Naive thymus-derived CD4-positive, alpha-beta T cell (primary cell): ENCODE measurements at regions not wholly inside any gene's neighbourhood (a gene's known extent, or its start where the extent isn't known, plus 50 kb on each side); places are given as distances from the start of the nearest gene placed in this dataset.

Experiments used
- ATAC-seq: fragments of 150-1000 bp; cut with Tn5 transposase; 2 replicates; pipeline ENCODE4 v1.10.0; 2021; ENCODE audit warnings: mild to moderate bottlenecking, moderate library complexity
- CTCF ChIA-PET: fragments of 350-600 bp; sonication (Branson Sonifier 250); formaldehyde crosslinking; loops from one replicate; lab custom pipeline; 2021; ENCODE audit warnings: antibody characterized with exemption; lab: Charles Lee
- POLR2A ChIA-PET: fragments of 350-600 bp; sonication (Branson Sonifier 250); formaldehyde crosslinking; loops from one replicate; lab custom pipeline; 2021; ENCODE audit warnings: antibody characterized with exemption, inconsistent platforms; lab: Charles Lee
- DNase-seq, 9 donors: peaks; one replicate each; pipeline versions ENCODE4 v3.0.0 to v3.0.0-alpha.2; 2020 to 2022; ENCODE audit warnings: mixed read lengths in 1 of 9
- H3K27ac ChIP-seq: one replicate; pipeline ENCODE4 v1.7.0; 2013; ENCODE audit warnings: mild to moderate bottlenecking, low read depth, low read length, moderate library complexity
- H3K27me3 ChIP-seq, 2 donors: one replicate each; pipeline ENCODE4 v1.7.0; 2013; ENCODE audit warnings: low read length in 2 of 2, mild to moderate bottlenecking in 2 of 2, moderate library complexity in 2 of 2; ENCODE audit not compliant: control insufficient read depth in 2 of 2, insufficient read depth in 2 of 2
- H3K36me3 ChIP-seq, 3 experiments: 1 replicate in 2 of 3; 2 replicates in 1 of 3; pipeline ENCODE4 v1.7.0; 2013; ENCODE audit warnings: low read length in 3 of 3, mild to moderate bottlenecking in 3 of 3, moderate library complexity in 1 of 3; ENCODE audit not compliant: insufficient read depth in 3 of 3, control insufficient read depth in 2 of 3
- H3K4me1 ChIP-seq, 2 donors: one replicate each; pipeline ENCODE4 v1.7.0; 2013; ENCODE audit warnings: low read length in 2 of 2, mild to moderate bottlenecking in 2 of 2, moderate library complexity in 1 of 2; ENCODE audit not compliant: control insufficient read depth in 2 of 2, insufficient read depth in 2 of 2
- H3K4me3 ChIP-seq: 2 replicates; pipeline ENCODE4 v1.7.0; 2013; ENCODE audit warnings: mild to moderate bottlenecking, low read length
- H3K9me3 ChIP-seq, 3 experiments: 1 replicate in 2 of 3; 2 replicates in 1 of 3; pipeline ENCODE4 v1.7.0; 2013; ENCODE audit warnings: low read length in 3 of 3; ENCODE audit not compliant: control insufficient read depth in 2 of 3
- H3K27ac Mint-ChIP-seq, 9 donors: one replicate each; pipeline ENCODE4 v1.8.0; 2020 to 2022; ENCODE audit warnings: mixed read lengths in 9 of 9, mild to moderate bottlenecking in 8 of 9, moderate library complexity in 5 of 9, inconsistent platforms in 2 of 9
- H3K27me3 Mint-ChIP-seq, 5 donors: one replicate each; pipeline ENCODE4 v1.8.0; 2021 to 2022; ENCODE audit warnings: mixed read lengths in 5 of 5, mild to moderate bottlenecking in 1 of 5
- H3K36me3 Mint-ChIP-seq, 5 donors: one replicate each; pipeline ENCODE4 v1.8.0; 2020 to 2022; ENCODE audit warnings: mixed read lengths in 5 of 5, mild to moderate bottlenecking in 3 of 5, inconsistent platforms in 1 of 5
- H3K4me1 Mint-ChIP-seq, 7 donors: one replicate each; pipeline ENCODE4 v1.8.0; 2020 to 2022; ENCODE audit warnings: mixed read lengths in 7 of 7, mild to moderate bottlenecking in 3 of 7, inconsistent platforms in 1 of 7
- H3K4me3 Mint-ChIP-seq, 10 donors: one replicate each; pipeline ENCODE4 v1.8.0; 2020 to 2022; ENCODE audit warnings: mild to moderate bottlenecking in 10 of 10, mixed read lengths in 10 of 10, moderate library complexity in 6 of 10, inconsistent platforms in 2 of 10
- H3K9me3 Mint-ChIP-seq, 11 donors: one replicate each; pipeline ENCODE4 v1.8.0; 2020 to 2022; ENCODE audit warnings: mixed read lengths in 11 of 11, mild to moderate bottlenecking in 4 of 11, inconsistent platforms in 1 of 11, moderate library complexity in 1 of 11
- intact Hi-C, 2 donors: fragments of 100-400 bp; cut with micrococcal nuclease; formaldehyde crosslinking; loops; one replicate each; pipeline ENCODE4 v1.15.1; 2023

DNA sequence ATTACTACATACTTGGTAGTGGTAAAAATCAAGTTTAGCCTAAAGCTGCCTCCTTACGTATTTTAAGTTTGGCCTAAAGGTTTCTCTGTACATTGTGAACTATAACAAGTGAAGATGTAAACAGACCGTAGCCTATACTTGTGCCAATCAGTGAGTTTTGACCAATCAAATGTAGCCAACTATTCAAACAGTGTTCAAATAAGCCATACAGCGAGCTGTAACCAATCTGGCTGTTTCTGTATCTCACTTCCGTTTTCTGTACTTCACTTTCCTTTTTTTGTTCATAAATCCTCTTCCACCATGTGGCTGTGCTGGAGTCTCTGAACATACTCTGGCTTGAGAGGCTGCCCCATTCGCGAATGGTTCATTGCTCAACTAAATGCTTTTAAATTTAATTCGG, 2504.6 kb downstream of the PCDH9 start:
- CTCF ChIA-PET, result no interaction called here
- H3K27me3 Mint-ChIP-seq, result no peaks in the 10 kb centered on the region
- intact Hi-C loops, result no loop called here
- POLR2A ChIA-PET, result no interaction called here
- Histone ChIP-seq H3K27me3 (no peaks in the 10 kb centered on the region), H3K36me3 (no peaks in the 10 kb centered on the region), H3K4me3 (no peak overlapping the region), H3K4me1 (no peaks in the 10 kb centered on the region), H3K9me3 (no peaks in the 10 kb centered on the region), H3K27ac (no peak overlapping the region)
- no peak overlapping the region for H3K27ac Mint-ChIP-seq
- H3K36me3 Mint-ChIP-seq, result no peaks in the 10 kb centered on the region
- DNase-seq, result no peak
- ATAC-seq, result no peak
- peaks cover 1 to 19% (median 4%) of the 10 kb centered on the region in 11 donors for H3K9me3 Mint-ChIP-seq
- no peak overlapping the region for H3K4me3 Mint-ChIP-seq
- H3K4me1 Mint-ChIP-seq, result no peaks in the 10 kb centered on the region

DNA sequence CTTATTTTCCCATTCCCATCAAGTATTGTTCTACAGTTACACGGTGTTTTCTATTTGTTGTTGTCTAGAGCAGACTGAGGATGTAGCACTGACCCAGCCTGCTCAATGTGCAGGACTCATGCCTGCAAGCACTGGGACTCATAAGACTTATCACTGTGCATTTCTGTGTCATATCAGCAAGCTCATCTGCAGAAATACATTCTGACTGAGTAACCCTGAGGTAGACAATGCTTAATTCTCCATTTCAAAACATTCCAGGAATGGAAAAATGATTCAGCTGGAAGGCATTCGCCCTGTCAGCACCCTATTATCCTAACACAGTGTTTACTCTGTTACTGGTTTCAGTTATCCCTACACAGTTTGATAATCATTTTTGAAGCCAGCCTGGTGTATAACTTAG, 2506.4 kb downstream of the PCDH9 start:
- Mint-ChIP-seq H3K36me3 (no peaks in the 10 kb centered on the region), H3K27me3 (no peaks in the 10 kb centered on the region), H3K9me3 (peaks cover 0 to 16% (median 3%) of the 10 kb centered on the region in 11 donors), H3K27ac (no peak overlapping the region), H3K4me3 (no peak overlapping the region), H3K4me1 (no peaks in the 10 kb centered on the region)
- Histone ChIP-seq H3K4me1 (no peaks in the 10 kb centered on the region), H3K27me3 (no peaks in the 10 kb centered on the region), H3K4me3 (no peak overlapping the region), H3K36me3 (no peaks in the 10 kb centered on the region), H3K9me3 (no peaks in the 10 kb centered on the region), H3K27ac (no peak overlapping the region)
- intact Hi-C loops, result no loop called here
- ChIA-PET POLR2A (no interaction called here), CTCF (no interaction called here)
- ATAC-seq, result no peak
- no peak for DNase-seq

DNA sequence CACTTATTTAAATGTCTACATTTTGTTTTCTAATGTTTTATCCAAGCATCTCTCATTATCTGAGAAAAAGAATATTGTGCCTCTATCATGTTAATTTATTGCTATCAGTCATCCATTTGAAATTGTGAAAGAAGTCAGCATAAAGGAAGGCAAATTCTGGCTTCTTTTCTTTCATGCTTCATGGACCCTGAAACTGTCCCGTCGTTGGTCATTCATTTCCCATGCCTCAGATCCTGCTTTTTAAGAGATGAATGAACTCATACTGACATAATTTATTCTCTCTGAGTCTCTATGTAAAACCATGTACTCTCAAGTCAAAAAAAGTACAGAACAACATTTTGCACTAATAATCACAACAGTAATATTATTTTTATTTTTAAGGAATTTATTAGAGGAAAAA, 2512.0 kb downstream of the PCDH9 start:
- intact Hi-C loops, result no loop called here
- Histone ChIP-seq H3K4me3 (no peak overlapping the region), H3K27me3 (no peaks in the 10 kb centered on the region), H3K4me1 (no peaks in the 10 kb centered on the region), H3K27ac (no peak overlapping the region), H3K36me3 (no peaks in the 10 kb centered on the region), H3K9me3 (no peaks in the 10 kb centered on the region)
- Mint-ChIP-seq H3K27ac (no peak overlapping the region), H3K4me3 (no peak overlapping the region), H3K27me3 (no peaks in the 10 kb centered on the region), H3K36me3 (no peaks in the 10 kb centered on the region), H3K4me1 (no peaks in the 10 kb centered on the region), H3K9me3 (peaks cover 0 to 26% (median 6%) of the 10 kb centered on the region in 11 donors)
- ATAC-seq, result no peak
- POLR2A ChIA-PET, result no interaction called here
- no peak for DNase-seq
- CTCF ChIA-PET, result no interaction called here

DNA sequence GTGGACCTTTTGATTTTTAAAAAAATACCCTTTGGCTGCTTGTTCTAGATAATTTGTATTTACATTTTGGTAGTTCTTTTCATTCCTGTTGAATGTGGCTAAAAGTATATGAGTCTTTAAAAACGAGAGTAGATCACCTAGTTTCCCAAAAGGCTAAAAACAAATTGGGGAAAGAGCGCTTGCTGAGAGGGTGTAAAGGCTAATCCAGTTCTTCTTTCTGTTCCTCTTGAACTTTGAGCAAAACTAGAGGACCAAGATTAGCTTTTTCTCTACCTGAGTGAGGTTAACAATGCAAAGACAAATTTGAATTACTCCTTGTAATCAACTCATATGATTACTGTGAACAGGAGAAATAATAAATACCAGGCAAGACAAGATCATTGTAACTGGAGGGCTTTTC, 2513.2 kb downstream of the PCDH9 start:
- Mint-ChIP-seq H3K27me3 (no peaks in the 10 kb centered on the region), H3K4me3 (no peak overlapping the region), H3K27ac (no peak overlapping the region), H3K4me1 (no peaks in the 10 kb centered on the region), H3K9me3 (peaks cover 0 to 26% (median 6%) of the 10 kb centered on the region in 11 donors), H3K36me3 (no peaks in the 10 kb centered on the region)
- ATAC-seq (no peak), DNase-seq (no peak)
- no peaks in the 10 kb centered on the region for H3K9me3 ChIP-seq
- CTCF ChIA-PET, result no interaction called here
- no peaks in the 10 kb centered on the region for H3K36me3 ChIP-seq
- no peaks in the 10 kb centered on the region for H3K4me1 ChIP-seq
- no peak overlapping the region for H3K4me3 ChIP-seq
- H3K27me3 ChIP-seq, result no peaks in the 10 kb centered on the region
- H3K27ac ChIP-seq, result no peak overlapping the region
- POLR2A ChIA-PET, result no interaction called here
- intact Hi-C loops, result no loop called here

DNA sequence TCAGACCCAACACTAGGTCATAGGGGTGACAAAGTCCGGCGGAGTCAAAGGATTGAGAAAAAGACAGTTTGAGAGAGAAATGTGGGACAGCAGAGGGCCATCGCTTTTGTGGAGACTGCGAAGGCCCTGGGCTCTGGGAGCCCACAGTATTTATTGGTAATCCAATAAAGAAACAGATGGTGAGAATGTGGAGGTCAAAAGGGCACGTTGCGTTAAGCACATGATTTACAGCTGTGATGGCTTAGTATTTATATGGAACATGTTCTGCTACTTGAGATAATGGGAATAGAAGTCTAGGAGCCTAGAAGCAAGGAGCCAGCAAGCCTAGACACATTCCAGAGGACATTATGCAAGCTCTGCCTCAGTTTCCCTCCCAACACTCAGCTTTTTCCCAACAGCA, 2521.1 kb downstream of the PCDH9 start:
- intact Hi-C loops, result no loop called here
- Mint-ChIP-seq H3K4me3 (no peak overlapping the region), H3K4me1 (no peaks in the 10 kb centered on the region), H3K36me3 (peaks cover 0 to 4% (median 0%) of the 10 kb centered on the region in 5 donors), H3K27ac (no peak overlapping the region), H3K27me3 (no peaks in the 10 kb centered on the region), H3K9me3 (peaks cover 0 to 15% (median 11%) of the 10 kb centered on the region in 11 donors)
- no peak overlapping the region for H3K27ac ChIP-seq
- no peaks in the 10 kb centered on the region for H3K36me3 ChIP-seq
- ChIA-PET CTCF (no interaction called here), POLR2A (no interaction called here)
- DNase-seq, result no peak
- H3K4me1 ChIP-seq, result no peaks in the 10 kb centered on the region
- H3K27me3 ChIP-seq, result no peaks in the 10 kb centered on the region
- no peak overlapping the region for H3K4me3 ChIP-seq
- H3K9me3 ChIP-seq, result no peaks in the 10 kb centered on the region
- no peak for ATAC-seq

DNA sequence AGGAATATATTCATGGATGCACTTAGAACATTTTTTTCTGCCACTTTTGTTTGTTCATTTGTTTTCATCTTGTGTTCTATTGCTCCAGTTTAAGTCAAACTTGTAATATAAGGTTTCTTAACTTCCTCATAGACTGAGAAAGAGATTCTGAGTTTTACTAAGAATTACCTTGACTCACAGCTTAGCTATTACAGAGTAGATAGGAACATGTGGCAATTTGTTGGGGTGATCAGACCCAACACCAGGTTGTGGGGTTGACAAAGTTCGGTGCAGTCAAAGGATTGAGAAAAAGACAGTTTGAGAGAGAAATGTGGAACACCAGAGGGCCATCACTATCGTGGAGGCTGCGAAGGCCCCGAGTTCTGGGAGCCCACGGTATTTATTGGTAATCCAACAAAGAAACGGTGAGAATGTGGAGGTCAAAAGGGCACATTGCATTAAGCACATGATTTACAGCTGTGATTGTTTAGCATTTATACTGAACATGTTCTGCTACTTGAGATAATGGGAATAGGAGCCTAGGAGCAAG, 2526.0 kb downstream of the PCDH9 start:
- CTCF ChIA-PET, result no interaction called here
- DNase-seq (no peak), ATAC-seq (no peak)
- Histone ChIP-seq H3K27me3 (no peaks in the 10 kb centered on the region), H3K9me3 (no peaks in the 10 kb centered on the region), H3K4me3 (no peak overlapping the region), H3K36me3 (no peaks in the 10 kb centered on the region), H3K27ac (no peak overlapping the region), H3K4me1 (no peaks in the 10 kb centered on the region)
- H3K4me1 Mint-ChIP-seq, result no peaks in the 10 kb centered on the region
- peaks cover 0 to 19% (median 10%) of the 10 kb centered on the region in 11 donors for H3K9me3 Mint-ChIP-seq
- no peaks in the 10 kb centered on the region for H3K27me3 Mint-ChIP-seq
- no peak overlapping the region for H3K27ac Mint-ChIP-seq
- no peak overlapping the region for H3K4me3 Mint-ChIP-seq
- POLR2A ChIA-PET, result no interaction called here
- H3K36me3 Mint-ChIP-seq, result peaks cover 0 to 4% (median 0%) of the 10 kb centered on the region in 5 donors
- intact Hi-C loops, result no loop called here

DNA sequence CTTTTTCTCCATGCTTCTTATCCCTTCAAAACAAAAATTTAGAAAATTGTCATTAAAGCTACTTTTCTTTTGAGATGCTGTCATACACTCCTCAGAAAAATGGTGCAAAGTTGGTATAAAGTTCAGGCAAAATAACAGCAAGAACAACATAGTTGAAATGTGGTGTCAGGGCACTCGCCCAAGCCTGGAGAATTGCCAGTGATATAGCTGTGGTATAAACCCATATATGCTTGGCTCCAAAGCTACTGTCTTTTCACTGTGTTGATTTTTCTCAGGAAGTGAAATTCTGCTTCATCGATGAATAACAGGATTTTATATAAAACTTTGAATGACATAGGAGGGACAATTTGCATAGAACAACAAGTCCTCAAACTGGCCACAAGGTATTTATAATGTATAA, 2532.9 kb downstream of the PCDH9 start:
- Histone ChIP-seq H3K27ac (no peak overlapping the region), H3K9me3 (no peaks in the 10 kb centered on the region), H3K27me3 (no peaks in the 10 kb centered on the region), H3K36me3 (no peaks in the 10 kb centered on the region), H3K4me3 (no peak overlapping the region), H3K4me1 (no peaks in the 10 kb centered on the region)
- DNase-seq, result no peak
- no peak for ATAC-seq
- Mint-ChIP-seq H3K4me1 (no peaks in the 10 kb centered on the region), H3K27me3 (no peaks in the 10 kb centered on the region), H3K4me3 (no peak overlapping the region), H3K27ac (no peak overlapping the region), H3K9me3 (peaks cover 0 to 20% (median 3%) of the 10 kb centered on the region in 11 donors), H3K36me3 (no peaks in the 10 kb centered on the region)
- ChIA-PET CTCF (no interaction called here), POLR2A (no interaction called here)
- intact Hi-C loops, result no loop called here
